Hypothalamus (tissue), 51 donors: ENCODE measurements at regions not wholly inside any gene's neighbourhood (a gene's known extent, or its start where the extent isn't known, plus 50 kb on each side); places are given as distances from the start of the nearest gene placed in this dataset.
"Not testable (repeated sequence)": the region's sequence is repeated elsewhere in the genome, so short reads cannot be mapped to it uniquely, and the experiment has no call there.

Experiments
- DNase-seq, 51 donors: peaks; one replicate each; lab custom pipeline; 2025; lab: John Stamatoyannopoulos, UW

GRCh38 chr3:181554233-181554765, 157.4 kb upstream of the SOX2 start:
- no peak for DNase-seq

- DNase-seq = no peak
Observed at GRCh38 chr3:181549266-181549665, 162.5 kb upstream of the SOX2 start.

- no peak for DNase-seq
Observed at GRCh38 chr3:181541414-181541813, 170.3 kb upstream of the SOX2 start.

GRCh38 chr3:181534781-181535221, 176.9 kb upstream of the SOX2 start:
- DNase-seq = peak in 1 of 51 donors; percentile 22

DNA sequence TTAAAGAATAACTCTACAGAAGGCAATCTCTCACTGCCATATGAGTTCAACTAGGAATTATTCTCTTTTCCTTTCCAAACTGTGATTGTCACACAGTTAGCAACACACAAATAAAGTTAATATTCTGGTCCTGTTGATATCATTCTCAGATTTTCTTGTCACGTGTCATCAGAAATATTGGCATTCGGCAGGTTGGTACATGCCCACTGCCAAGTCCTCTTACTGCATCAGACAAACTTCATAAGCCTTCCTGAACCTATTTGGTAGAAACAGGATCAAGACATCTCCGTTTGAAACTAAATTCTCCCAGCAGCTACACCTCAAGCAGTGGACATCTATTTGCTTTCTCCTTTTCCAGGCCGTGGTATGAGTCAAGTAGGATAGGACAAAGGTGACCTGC, 177.9 kb upstream of the SOX2 start:
- peak in 1 of 51 donors; percentile 2 for DNase-seq

DNA sequence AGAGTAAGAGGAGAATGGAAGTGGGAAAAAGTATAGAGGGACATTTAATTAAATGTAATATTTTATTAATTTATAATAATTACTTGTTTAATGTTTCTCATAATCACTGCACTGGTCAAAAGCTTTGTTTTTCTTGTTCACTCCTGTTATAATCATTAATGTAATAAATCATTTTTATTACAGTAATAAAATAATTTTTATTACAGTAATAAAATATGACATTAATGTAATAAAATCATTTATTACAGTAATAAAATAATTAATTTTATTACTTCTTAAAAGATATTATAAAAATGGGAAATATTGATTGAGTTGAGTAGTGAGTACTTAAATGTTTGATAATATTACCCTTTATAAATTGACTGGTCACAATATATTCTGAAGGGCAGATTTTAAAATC, 181.1 kb upstream of the SOX2 start:
- DNase-seq = no peak

GRCh38 chr3:181521831-181522230, 189.9 kb upstream of the SOX2 start:
- DNase-seq = no peak

- DNase-seq = no peak
Observed at GRCh38 chr3:181518222-181518621, 193.5 kb upstream of the SOX2 start.

GRCh38 chr3:181512787-181513186, 198.9 kb upstream of the SOX2 start:
- no peak for DNase-seq

- no peak for DNase-seq
Observed at GRCh38 chr3:181510500-181510899, 201.2 kb upstream of the SOX2 start.

DNA sequence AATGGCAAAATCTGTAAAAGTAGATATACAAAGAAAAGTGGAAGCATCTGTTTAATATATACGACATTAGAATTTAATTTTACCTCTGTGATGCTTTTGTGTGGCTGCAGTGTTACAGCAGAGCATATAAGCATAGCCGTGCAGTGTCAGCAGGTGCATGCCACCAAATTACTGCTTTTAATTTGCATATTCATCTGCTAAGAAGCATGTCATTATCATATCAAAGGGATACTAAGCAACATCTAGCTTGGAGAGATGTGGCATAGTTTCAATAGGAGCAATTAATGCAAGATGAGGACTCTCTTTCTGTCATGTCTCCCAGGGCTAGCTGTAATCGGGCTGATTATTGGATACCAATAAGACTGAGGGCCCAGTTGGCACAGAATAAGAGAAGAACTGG, 214.4 kb upstream of the SOX2 start:
- peak in 1 of 51 donors; percentile 24 for DNase-seq

DNA sequence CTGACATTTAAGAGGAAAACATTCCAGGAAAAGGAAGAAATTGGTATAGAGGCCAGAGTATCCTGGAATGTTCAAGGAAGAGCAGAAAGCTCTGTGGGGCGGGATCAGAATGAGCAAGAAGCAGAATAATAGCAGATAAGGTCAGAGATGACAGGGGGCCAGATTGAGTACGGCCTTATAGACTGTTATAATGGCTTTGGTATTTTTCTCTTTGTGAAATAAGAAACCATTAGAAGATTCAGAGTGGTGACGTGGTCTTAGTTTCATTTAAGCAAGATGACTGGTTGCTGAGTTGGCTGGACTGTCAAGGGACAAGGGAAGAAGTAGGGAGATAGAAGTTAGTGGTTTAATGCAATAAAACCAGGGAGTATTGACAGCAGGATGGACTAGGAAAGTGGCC, 218.3 kb upstream of the SOX2 start:
- DNase-seq = no peak

GRCh38 chr3:181488536-181488935, 223.2 kb upstream of the SOX2 start:
- peak in 1 of 51 donors; percentile 29 for DNase-seq

DNA sequence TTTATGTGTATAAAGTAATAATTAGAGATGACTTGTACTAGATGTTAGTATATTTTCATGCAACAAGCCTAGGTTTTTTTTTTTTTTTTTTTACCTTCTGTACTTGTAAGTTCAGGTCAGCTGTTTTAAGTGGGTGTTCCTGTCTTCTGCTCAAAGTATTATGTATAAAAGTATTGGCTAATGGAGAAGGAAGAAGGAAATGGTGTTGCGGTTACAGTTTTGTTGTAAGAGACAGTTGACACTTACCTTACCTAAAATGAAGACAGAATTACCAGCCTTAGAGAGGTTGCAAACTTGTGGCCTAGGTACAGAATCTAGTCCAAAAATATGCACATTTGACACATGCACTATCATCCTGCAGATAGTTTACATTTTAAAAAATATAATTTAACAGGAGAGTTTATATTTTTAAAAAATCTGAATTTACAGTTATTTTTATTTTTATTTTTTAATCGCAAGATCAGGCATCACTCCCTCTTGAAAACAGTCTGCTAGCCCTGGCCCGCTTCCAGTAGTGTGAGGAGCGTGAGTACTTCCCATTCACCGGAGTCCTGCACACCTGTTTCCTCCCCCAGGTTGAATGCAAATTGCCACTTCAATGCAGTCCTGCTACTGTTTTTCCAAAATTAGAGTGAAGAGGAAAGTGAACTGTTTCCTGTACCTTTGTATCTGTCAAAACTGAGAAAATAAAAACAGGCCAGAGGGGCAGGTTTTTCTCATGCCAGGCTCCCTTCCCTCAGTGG, 224.3 kb upstream of the SOX2 start:
- DNase-seq = peak in 3 of 51 donors; percentile 9 to 29 (median 11)

- DNase-seq = peak in 2 of 51 donors; percentile 6 to 53
Observed at GRCh38 chr3:181486141-181486885, 225.4 kb upstream of the SOX2 start.

DNA sequence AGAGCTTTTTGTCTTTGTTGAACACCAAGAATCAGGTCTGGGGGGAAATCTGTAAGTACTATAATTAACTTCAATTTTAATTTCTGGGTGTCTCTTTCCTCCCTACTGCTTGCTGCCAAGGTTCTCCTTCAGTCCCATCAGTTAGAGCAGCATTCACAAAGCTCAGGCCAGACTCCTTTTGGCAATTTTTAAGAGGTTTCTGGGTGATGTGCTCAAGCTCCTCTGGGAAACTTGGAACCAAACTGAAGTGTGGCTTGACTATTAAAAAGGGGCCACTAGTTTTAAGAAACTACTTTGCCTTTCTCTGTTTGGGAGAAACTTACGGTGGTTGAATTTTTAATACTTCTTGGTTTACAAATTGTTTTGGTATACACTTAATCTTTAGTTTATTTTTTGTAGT, 227.7 kb upstream of the SOX2 start:
- DNase-seq = peak in 4 of 51 donors; percentile 8 to 26 (median 22)

DNA sequence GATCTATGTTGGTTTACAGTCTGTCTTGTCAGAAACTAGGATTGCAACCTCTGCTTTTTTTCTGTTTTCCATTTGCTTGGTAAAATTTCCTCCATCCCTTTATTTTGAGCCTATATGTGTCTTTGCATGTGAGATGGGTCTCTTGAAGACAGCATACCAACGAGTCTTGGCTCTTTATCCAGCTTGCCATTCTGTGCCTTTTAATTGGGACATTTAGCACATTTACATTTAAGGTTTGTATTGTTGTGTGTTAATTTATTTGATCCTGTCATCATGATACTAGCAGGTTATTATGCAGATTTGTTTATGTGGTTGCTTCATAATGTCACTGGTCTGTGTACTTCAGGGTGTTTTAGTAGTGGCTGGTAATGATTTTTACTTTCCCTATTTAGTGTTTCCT, 236.6 kb upstream of the SOX2 start:
- DNase-seq = not testable (repeated sequence)

GRCh38 chr3:181470349-181470748, 241.4 kb upstream of the SOX2 start:
- DNase-seq = no peak

GRCh38 chr3:181464033-181464694, 247.6 kb upstream of the SOX2 start:
- peak in 1 of 51 donors; percentile 19 for DNase-seq

DNA sequence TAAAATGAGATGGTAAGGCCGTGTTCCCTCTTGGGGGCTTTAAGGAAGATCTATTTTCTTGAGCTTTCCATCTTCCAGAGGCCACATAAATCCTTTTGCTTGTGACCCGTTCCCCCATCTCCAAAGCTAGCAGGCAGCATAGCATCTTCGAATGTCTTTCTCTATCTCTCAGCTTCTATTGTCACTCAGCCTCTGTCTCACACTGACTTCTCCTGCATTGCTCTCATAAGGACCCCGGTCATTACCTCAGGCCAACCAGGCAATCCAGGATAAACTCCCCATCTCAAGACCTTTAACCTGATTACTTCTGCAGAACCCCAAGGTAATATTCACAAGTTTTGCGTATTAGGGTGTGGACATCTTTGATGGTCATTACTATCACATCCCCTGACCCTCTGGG, 250.3 kb upstream of the SOX2 start:
- DNase-seq = peak in 1 of 51 donors; percentile 52

GRCh38 chr3:181459516-181459915, 252.2 kb upstream of the SOX2 start:
- DNase-seq = peak in 1 of 51 donors; percentile 68
